ENCODE measurements at regions not wholly inside any gene's neighbourhood (a gene's known extent, or its start where the extent isn't known, plus 50 kb on each side); places are given as distances from the start of the nearest gene placed in this dataset.
"Not testable (repeated sequence)": the region's sequence is repeated elsewhere in the genome, so short reads cannot be mapped to it uniquely, and the experiment has no call there.

- not testable (repeated sequence) for TF ChIP-seq CTCF (IDR thresholded peaks at IDR 0.05 in 2 of 3, conservative IDR thresholded peaks at IDR 0.05 in 1 of 3; ENCODE audit: borderline replicate concordance in 1 of 3, insufficient read depth in 1 of 3, low read depth in 2 of 3, low read length in 2 of 3); POLR2A (IDR thresholded peaks at IDR 0.05; ENCODE audit: borderline replicate concordance, extremely low read depth, insufficient read depth, insufficient read length); ELF1 (IDR thresholded peaks at IDR 0.05; ENCODE audit: borderline replicate concordance, low read depth); EGR1 (IDR thresholded peaks at IDR 0.05; ENCODE audit: low read depth); EZH2 (IDR thresholded peaks at IDR 0.05); EZH2phosphoT487 (IDR thresholded peaks at IDR 0.05; ENCODE audit: borderline replicate concordance); TCF7L2 (IDR thresholded peaks at IDR 0.05; ENCODE audit: borderline replicate concordance, extremely low read depth, insufficient read depth, insufficient read length)
Observed at GRCh38 chrX:73961867-73962266, 109.4 kb upstream of the XIST start.
